Neural cell (in vitro differentiated cells): ENCODE measurements at regions not wholly inside any gene's neighbourhood (a gene's known extent, or its start where the extent isn't known, plus 50 kb on each side); places are given as distances from the start of the nearest gene placed in this dataset.

Experiments used
- H2AFZ ChIP-seq: fragments of 200-600, 300-800 bp; sonication (generic), shearing (Covaris generic); 2 replicates; pipeline ENCODE4 v1.6.0; 2014; ENCODE audit warnings: low read depth, mild to moderate bottlenecking, antibody characterized with exemption, low read length, moderate library complexity
- H3F3A ChIP-seq: fragments of 200-600 bp; shearing (Covaris generic); 2 replicates; pipeline ENCODE4 v1.6.1; 2016; ENCODE audit warnings: mild to moderate bottlenecking, moderate library complexity, mixed read lengths, antibody characterized with exemption, low read length; ENCODE audit not compliant: insufficient read depth, poor library complexity, severe bottlenecking
- H3K27ac ChIP-seq: fragments of 200-600, 300-800 bp; sonication (generic), shearing (Covaris generic); 2 replicates; pipeline ENCODE4 v1.5.1; 2014; ENCODE audit warnings: mild to moderate bottlenecking, low read length, moderate library complexity
- H3K27me3 ChIP-seq: fragments of 300-800, 200-600 bp; sonication (generic), shearing (Covaris generic); 2 replicates; pipeline ENCODE4 v1.6.0; 2014; ENCODE audit warnings: mild to moderate bottlenecking, low read depth, low read length, moderate library complexity; ENCODE audit not compliant: insufficient read depth
- H3K36me3 ChIP-seq: fragments of 300-800, 200-600 bp; sonication (generic), shearing (Covaris generic); 2 replicates; pipeline ENCODE4 v1.5.1; 2014; ENCODE audit warnings: mild to moderate bottlenecking, antibody characterized with exemption, low read length, moderate library complexity; ENCODE audit not compliant: insufficient read depth
- H3K4me2 ChIP-seq: fragments of 300-800, 200-600 bp; sonication (generic), shearing (Covaris generic); 2 replicates; pipeline ENCODE4 v1.6.0; 2014; ENCODE audit warnings: mild to moderate bottlenecking, low read length
- H3K4me3 ChIP-seq: fragments of 300-800, 200-600 bp; sonication (generic), shearing (Covaris generic); 2 replicates; pipeline ENCODE4 v1.5.1; 2014; ENCODE audit warnings: mild to moderate bottlenecking, low read length, moderate library complexity
- H3K79me2 ChIP-seq: fragments of 200-600 bp; shearing (Covaris generic); replicated peaks from 2 replicates; pipeline ENCODE4 v1.6.0; 2014; ENCODE audit warnings: mild to moderate bottlenecking, low read length, moderate library complexity; ENCODE audit not compliant: insufficient read depth
- H3K9ac ChIP-seq: fragments of 300-800, 200-600 bp; sonication (generic), shearing (Covaris generic); 2 replicates; pipeline ENCODE4 v1.6.1; 2016; ENCODE audit warnings: mild to moderate bottlenecking, low read length, mixed read lengths
- H3K9me2 ChIP-seq: fragments of 200-600 bp; shearing (Covaris generic); 2 replicates; pipeline ENCODE4 v1.6.1; 2016; ENCODE audit warnings: mild to moderate bottlenecking, low read length, mixed read lengths; ENCODE audit not compliant: insufficient read depth
- H3K9me3 ChIP-seq: fragments of 200-600, 300-800 bp; sonication (generic), shearing (Covaris generic); 2 replicates; pipeline ENCODE4 v1.6.1; 2016; ENCODE audit warnings: mild to moderate bottlenecking, mixed run types, low read length, moderate library complexity, mixed read lengths
- H4K20me1 ChIP-seq: fragments of 200-600 bp; shearing (Covaris generic); 2 replicates; pipeline ENCODE4 v1.6.1; 2016; ENCODE audit warnings: mild to moderate bottlenecking, mixed run types; ENCODE audit not compliant: insufficient read depth
- CTCF ChIP-seq: fragments of 450-650 bp; IDR thresholded peaks from 2 replicates; pipeline ENCODE4 v1.5.1; 2014; ENCODE audit warnings: antibody characterized with exemption, mild to moderate bottlenecking, moderate library complexity; ENCODE audit not compliant: poor library complexity, severe bottlenecking
- EP300 ChIP-seq: fragments of 450-650 bp; conservative IDR thresholded peaks from 2 replicates; pipeline ENCODE4 v1.6.1; 2014; ENCODE audit warnings: antibody characterized with exemption, mild to moderate bottlenecking, moderate library complexity; ENCODE audit not compliant: poor library complexity, severe bottlenecking
- EZH2 ChIP-seq: fragments of 200-600, 300-800 bp; shearing (Covaris generic), sonication (generic); IDR thresholded peaks from 2 replicates; pipeline ENCODE4 v1.6.1; 2014; ENCODE audit warnings: antibody characterized with exemption, low read length, borderline replicate concordance, mild to moderate bottlenecking; ENCODE audit not compliant: insufficient read depth, poor library complexity, severe bottlenecking
- MXI1 ChIP-seq: fragments of 450-650 bp; conservative IDR thresholded peaks from 2 replicates; pipeline ENCODE4 v1.6.1; 2014; ENCODE audit warnings: antibody characterized with exemption, mild to moderate bottlenecking; ENCODE audit not compliant: poor library complexity, severe bottlenecking
- POLR2AphosphoS5 ChIP-seq: IDR thresholded peaks from 2 replicates; pipeline ENCODE4 v1.6.1; 2012
- RAD21 ChIP-seq: fragments of 450-650 bp; conservative IDR thresholded peaks from 2 replicates; pipeline ENCODE4 v1.6.1; 2014; ENCODE audit warnings: antibody characterized with exemption, mild to moderate bottlenecking, moderate library complexity
- REST ChIP-seq: IDR thresholded peaks from 2 replicates; pipeline ENCODE4 v1.6.1; 2012; ENCODE audit warnings: borderline replicate concordance
- SMC3 ChIP-seq: fragments of 450-650 bp; conservative IDR thresholded peaks from 2 replicates; pipeline ENCODE4 v1.6.1; 2014; ENCODE audit warnings: antibody characterized with exemption, mild to moderate bottlenecking, moderate library complexity; ENCODE audit not compliant: poor library complexity
- TAF1 ChIP-seq: IDR thresholded peaks from 2 replicates; pipeline ENCODE4 v1.6.1; 2012; ENCODE audit warnings: low read depth

GRCh38 chr18:39743463-39743862 is 2177.9 kb upstream of the CELF4 start:
- Histone ChIP-seq H3K9ac (no peak overlapping the region), H4K20me1 (no peaks in the 10 kb centered on the region), H3K79me2 (no peaks in the 10 kb centered on the region), H3F3A (no peaks in the 10 kb centered on the region), H3K4me2 (no peak overlapping the region), H3K4me3 (no peak overlapping the region), H2AFZ (no peak overlapping the region), H3K36me3 (no peaks in the 10 kb centered on the region), H3K9me2 (no peaks in the 10 kb centered on the region), H3K27ac (no peak overlapping the region), H3K9me3 (no peaks in the 10 kb centered on the region), H3K27me3 (no peaks in the 10 kb centered on the region)
- no peak for TF ChIP-seq REST
- TF ChIP-seq EZH2 = no peak
- TF ChIP-seq POLR2AphosphoS5 = no peak
- TF ChIP-seq RAD21 = no peak
- TF ChIP-seq CTCF = no peak
- TF ChIP-seq EP300 = no peak
- no peak for TF ChIP-seq SMC3
- TF ChIP-seq TAF1 = no peak
- no peak for TF ChIP-seq MXI1

GRCh38 chr18:39741755-39742466 is 2176.3 kb upstream of the CELF4 start:
- Histone ChIP-seq H3K4me2 (peak overlapping the region; percentile 32), H3K79me2 (no peaks in the 10 kb centered on the region), H3K9me3 (no peaks in the 10 kb centered on the region), H3F3A (no peaks in the 10 kb centered on the region), H3K4me3 (peak overlapping the region; percentile 56), H4K20me1 (no peaks in the 10 kb centered on the region), H3K9ac (peak overlapping the region; percentile 38), H2AFZ (no peak overlapping the region), H3K36me3 (no peaks in the 10 kb centered on the region), H3K27ac (peak overlapping the region; percentile 57), H3K27me3 (no peaks in the 10 kb centered on the region), H3K9me2 (no peaks in the 10 kb centered on the region)
- TF ChIP-seq EZH2 (no peak), REST (no peak), EP300 (peak; percentile 70), SMC3 (no peak), RAD21 (no peak), POLR2AphosphoS5 (peak; percentile 75), CTCF (no peak), MXI1 (peak; percentile 26), TAF1 (no peak)
